Motor neuron (in vitro differentiated cells): ENCODE measurements at regions not wholly inside any gene's neighbourhood (a gene's known extent, or its start where the extent isn't known, plus 50 kb on each side); places are given as distances from the start of the nearest gene placed in this dataset.

Experiments used
- ATAC-seq, 8 experiments: fragments of 200-7000 bp; cut with Tn5 transposase; replicated peaks in 6 of 8; 2 replicates each; pipeline ENCODE4 v1.8.0; 2021; ENCODE audit warnings: mild to moderate bottlenecking in 8 of 8, moderate library complexity in 8 of 8
- H3K27ac ChIP-seq, 2 donors: fragments of 250-450 bp; sonication (Bioruptor Pico); 2 replicates each; pipeline ENCODE4 v1.9.0; 2021; ENCODE audit warnings: antibody characterized with exemption in 2 of 2, mild to moderate bottlenecking in 2 of 2, moderate library complexity in 1 of 2
- H3K4me1 ChIP-seq, 2 donors: fragments of 250-450 bp; sonication (Bioruptor Pico); replicated peaks in 1 of 2; 2 replicates each; pipeline ENCODE4 v1.6.1; 2021; ENCODE audit warnings: antibody characterized with exemption in 2 of 2, mild to moderate bottlenecking in 2 of 2, moderate library complexity in 1 of 2
- H3K4me3 ChIP-seq, 5 donors: fragments of 250-450 bp; sonication (Bioruptor Pico); 2 replicates each; pipeline ENCODE4 v1.9.0; 2021; ENCODE audit warnings: antibody characterized with exemption in 5 of 5, mild to moderate bottlenecking in 5 of 5, moderate library complexity in 4 of 5
- WGBS, 10 experiments: fragments of 450-650 bp; shearing (Covaris generic); methylation state at CpG; one replicate each; pipeline ENCODE4 v1.0.0; 2022; 5-methylcytosine and 5-hydroxymethylcytosine counted together
- in situ Hi-C, 9 experiments: fragments of 400-800 bp; cut with MboI; loops; one replicate each; pipeline ENCODE4 v1.15.0; 2021; ENCODE audit warnings: low sequenced_read_pairs in 9 of 9, low pct_unique_long_range_greater_than_20kb in 2 of 9; ENCODE audit not compliant: unreplicated experiment in 9 of 9

DNA sequence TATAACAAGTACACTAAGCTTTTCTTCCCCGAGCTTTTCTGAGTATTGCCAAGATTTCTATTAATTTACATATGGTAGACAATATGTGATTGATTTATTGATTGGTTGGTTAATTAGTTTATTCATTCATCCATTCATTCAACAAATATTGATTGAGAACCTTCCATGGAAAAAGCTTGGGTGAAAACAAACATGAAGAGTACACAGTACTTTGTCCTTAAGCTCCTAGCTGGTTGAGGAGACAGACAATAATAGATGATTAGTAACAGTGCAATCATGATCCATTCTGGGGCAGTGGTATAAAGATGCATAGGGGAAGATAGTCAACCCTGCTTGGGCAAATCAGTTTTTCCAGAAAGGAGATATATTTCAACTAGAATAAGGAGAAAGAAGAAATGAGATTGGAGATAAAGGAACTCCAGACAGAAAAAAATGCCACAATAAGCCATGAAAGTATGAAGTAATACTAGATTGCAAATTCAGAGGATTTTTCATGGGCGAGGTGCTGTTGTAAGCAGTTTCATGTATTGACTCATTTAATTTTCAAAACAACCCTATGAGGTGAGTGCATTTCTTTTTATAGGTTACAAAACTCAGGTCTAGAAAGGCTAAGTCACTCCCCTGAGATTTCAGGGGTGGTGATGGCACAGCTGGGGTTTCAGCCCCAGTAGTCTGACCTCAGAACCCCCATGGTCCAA lies 129.5 kb downstream of the RND3 start:
- Histone ChIP-seq H3K27ac (no peak overlapping the region), H3K4me3 (no peak overlapping the region), H3K4me1 (peaks cover 5 to 8% of the 10 kb centered on the region in 2 donors)
- WGBS, 10 experiments, result 58 to 100% (median 80%) methylated on average over 1 to 2 of the region's 2 CpGs; no CpG with 5 or more reads in 1 of the 10 experiments
- peak in 3 of 8 experiments; percentile 57 to 77 (median 77) for ATAC-seq
- in situ Hi-C loops, result no loop called here

DNA sequence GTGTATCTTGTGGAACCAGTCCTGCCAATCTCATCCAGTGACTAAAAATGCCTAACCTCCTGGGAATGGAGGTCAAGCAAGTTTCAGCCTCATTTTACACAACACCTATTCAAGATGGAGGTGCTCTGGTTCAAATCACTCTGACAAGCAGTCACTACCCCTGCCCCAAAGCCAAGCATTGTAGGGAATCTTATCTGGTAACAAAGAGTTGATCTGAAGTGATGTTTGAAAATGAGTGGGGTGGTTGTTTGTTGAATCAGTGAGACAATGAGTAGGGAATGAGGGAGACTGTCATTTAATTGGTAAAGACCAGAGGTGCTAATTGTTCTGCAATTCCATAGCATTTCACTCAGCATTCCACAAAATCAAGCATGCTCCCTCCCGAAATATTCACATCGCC lies 132.0 kb downstream of the RND3 start:
- in situ Hi-C loops, result no loop called here
- 87 to 100% (median 100%) methylated on average over 1 to 2 of the region's 2 CpGs; no CpG with 5 or more reads in 4 of the 10 experiments for WGBS, 10 experiments

DNA sequence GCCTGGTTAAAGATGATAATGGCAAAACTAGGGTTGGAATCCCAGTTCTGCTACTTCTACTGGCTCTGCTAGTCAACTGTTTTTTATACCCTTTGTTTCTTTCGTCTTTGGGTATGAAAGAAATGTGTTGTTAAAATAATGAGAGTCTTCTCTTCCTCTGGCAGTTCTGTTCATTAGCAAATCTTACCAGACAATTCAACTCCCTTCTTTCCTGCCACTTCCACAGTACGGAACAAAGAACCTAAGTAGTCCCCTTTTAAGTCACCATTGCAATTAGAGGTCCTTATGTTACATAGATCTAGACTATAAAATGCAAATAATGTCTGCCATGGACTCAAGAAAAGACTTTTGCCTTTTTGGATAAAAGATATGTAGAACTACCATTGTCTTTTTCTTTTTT lies 134.1 kb downstream of the RND3 start:
- in situ Hi-C loops, result no loop called here
- ATAC-seq, result no peak
- no peak overlapping the region for H3K4me3 ChIP-seq
- no peak overlapping the region for H3K27ac ChIP-seq
- WGBS, 10 experiments, result 40 to 91% (median 66%) methylated on average over 1 to 2 of the region's 2 CpGs; no CpG with 5 or more reads in 2 of the 10 experiments
- H3K4me1 ChIP-seq, result peaks cover 3 to 11% of the 10 kb centered on the region in 2 donors

More for the DNA sequence above, 132.0 kb downstream of the RND3 start:
- H3K27ac ChIP-seq, result no peak overlapping the region
- no peak for ATAC-seq
- no peak overlapping the region for H3K4me3 ChIP-seq
- peaks cover 5 to 16% of the 10 kb centered on the region in 2 donors for H3K4me1 ChIP-seq

DNA sequence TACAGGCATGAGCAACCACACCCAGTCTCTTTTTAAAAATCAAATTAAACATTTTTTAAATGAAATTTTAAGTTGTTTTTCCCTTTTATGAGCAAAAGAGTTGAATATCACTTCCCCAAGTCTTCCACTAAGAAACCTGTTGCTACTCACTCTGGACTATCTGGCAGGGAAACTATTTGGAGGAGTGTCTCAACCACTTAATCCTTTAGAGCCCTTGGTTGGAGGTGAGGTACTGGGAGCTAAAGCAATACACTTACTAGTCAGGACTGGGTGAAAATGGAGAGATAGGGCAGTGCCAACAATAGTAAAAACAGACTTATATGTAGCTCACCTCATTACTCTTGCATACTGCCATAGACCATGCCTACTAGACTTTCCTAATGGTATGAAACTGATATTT lies 135.5 kb downstream of the RND3 start:
- peaks cover 11 to 19% of the 10 kb centered on the region in 2 donors for H3K4me1 ChIP-seq
- H3K27ac ChIP-seq, result no peak overlapping the region
- in situ Hi-C loops, result no loop called here
- H3K4me3 ChIP-seq, result no peak overlapping the region
- no peak for ATAC-seq

DNA sequence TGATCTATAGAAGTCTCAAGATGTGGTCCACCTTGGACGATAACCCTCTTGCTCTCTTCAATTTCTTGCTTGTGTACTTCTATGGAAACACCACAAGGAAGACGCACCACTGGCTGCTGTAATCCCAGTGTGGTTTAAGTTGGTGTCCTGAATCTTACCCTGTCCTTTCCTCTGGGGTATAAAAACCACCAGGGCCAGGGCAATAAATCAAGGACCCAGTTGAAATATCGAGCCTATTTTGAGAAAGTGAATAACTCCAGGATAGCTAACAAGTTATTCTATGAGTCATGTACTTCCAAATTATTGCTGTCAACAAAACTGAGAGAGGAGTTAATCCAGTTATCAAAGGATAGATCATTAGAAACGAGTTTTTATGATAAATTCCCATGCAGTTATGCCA lies 137.0 kb downstream of the RND3 start:
- Histone ChIP-seq H3K4me1 (peaks cover 15 to 20% of the 10 kb centered on the region in 2 donors), H3K4me3 (no peak overlapping the region), H3K27ac (no peak overlapping the region)
- in situ Hi-C loops, result no loop called here
- WGBS, 10 experiments, result 56 to 100% (median 82%) methylated on average over 1 to 4 of the region's 4 CpGs; no CpG with 5 or more reads in 1 of the 10 experiments
- ATAC-seq, result peak in 1 of 8 experiments; percentile 45

DNA sequence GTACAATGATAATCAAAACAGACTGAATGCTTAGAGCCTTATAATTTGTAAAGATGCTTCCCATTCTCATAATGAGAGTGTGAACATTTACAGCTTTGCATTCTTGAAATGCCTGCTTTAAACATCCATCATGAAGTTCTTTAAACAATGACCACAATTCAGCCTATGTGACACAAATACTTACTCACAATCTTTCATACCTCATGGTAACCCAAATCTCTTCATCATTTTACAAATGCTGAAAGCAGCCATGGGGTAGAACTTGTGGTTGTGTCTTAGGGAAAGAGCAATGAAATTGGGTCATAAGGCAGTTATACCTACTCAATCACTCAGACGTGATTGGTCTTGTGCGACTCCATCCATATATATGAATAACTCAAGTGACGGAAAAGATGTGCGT lies 140.7 kb downstream of the RND3 start:
- Histone ChIP-seq H3K4me3 (no peak overlapping the region), H3K4me1 (peaks cover 12 to 19% of the 10 kb centered on the region in 2 donors), H3K27ac (no peak overlapping the region)
- in situ Hi-C loops, result no loop called here
- 67 to 100% (median 100%) methylated on average over 1 to 4 of the region's 4 CpGs; no CpG with 5 or more reads in 4 of the 10 experiments for WGBS, 10 experiments
- no peak for ATAC-seq

DNA sequence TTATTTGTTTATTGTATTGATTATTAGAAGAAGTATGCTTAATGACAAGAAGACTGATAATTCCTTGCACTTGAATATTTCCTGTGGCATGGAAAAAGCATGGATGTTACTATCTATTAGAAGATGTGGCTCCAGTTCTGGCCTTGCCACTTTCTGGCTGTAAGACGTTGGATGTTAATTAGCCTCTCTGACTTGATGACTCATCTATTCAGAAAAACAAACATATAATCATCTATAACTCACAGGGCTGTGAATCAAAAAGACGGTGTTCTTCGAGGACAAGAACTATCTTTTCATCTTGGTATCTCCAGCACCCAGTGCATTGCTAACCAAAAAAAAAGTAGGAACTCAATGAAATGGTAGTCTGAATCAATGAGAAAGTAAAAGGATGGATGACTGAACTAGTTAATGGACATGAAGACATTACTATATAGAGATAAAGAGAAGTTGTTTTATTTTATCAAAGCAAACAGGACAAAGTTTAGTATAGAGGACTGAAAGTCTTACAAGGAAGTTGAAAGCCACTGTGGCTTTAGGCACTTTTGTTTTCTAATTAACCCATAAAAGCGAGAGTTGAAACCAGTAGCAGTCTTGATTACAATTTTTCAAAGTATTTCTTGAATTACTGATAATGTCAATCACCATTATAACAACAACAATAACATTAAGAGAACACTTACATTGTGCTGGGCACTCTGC lies 145.3 kb downstream of the RND3 start:
- WGBS, 10 experiments, result 63 to 100% (median 92%) methylated on average over 1 to 4 of the region's 4 CpGs
- peaks cover 3 to 11% of the 10 kb centered on the region in 2 donors for H3K4me1 ChIP-seq

DNA sequence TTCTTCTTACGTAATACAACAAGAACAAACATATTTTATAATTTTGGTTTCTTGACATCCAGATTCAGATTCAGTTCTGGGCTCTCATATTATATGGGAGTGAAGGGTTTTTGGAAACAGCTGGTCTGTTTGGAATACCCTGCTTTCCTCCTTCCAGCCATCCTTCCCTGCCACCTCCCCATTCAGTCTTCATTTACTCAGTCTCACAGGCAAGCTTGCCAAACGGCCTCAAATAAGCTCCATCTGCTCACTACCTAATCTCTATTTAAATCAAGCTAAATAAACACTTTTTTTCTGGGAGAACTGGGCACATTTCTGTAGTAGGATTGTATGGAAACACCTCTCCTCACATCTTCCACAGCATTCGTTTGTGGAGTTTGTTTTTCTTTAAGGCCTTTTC lies 147.5 kb downstream of the RND3 start:
- WGBS, 10 experiments, result 49 to 100% (median 79%) methylated on average over 1 to 3 of the region's 3 CpGs; no CpG with 5 or more reads in 1 of the 10 experiments
- Histone ChIP-seq H3K27ac (no peak overlapping the region), H3K4me1 (peaks cover 0 to 5% of the 10 kb centered on the region in 2 donors), H3K4me3 (no peak overlapping the region)
- ATAC-seq, result peak in 1 of 8 experiments; percentile 57
- in situ Hi-C loops, result no loop called here

More for the DNA sequence above, 145.3 kb downstream of the RND3 start:
- in situ Hi-C loops, result no loop called here
- peak in 4 of 8 experiments; percentile 23 to 39 (median 34) for ATAC-seq
- Histone ChIP-seq H3K4me3 (no peak overlapping the region), H3K27ac (no peak overlapping the region)

DNA sequence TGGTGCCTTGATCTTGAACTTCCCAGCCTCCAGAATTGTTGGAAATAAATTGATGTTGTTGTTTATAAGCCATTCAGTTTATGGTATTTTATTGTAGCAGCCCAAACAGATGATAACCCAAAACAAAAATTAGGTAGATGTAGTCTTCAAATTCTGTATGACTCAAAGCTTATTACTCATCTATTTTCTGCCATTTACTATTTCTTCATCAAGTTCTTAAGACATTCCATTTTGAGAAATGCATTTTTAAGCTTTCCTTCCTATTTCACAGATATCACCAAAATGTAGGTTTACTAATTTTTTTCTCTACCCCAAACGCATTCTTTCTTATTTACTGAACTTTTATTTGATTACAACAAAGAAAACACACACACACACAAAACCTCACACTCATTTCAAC lies 148.2 kb downstream of the RND3 start:
- ATAC-seq, result no peak
- H3K4me3 ChIP-seq, result no peak overlapping the region
- peaks cover 0 to 2% of the 10 kb centered on the region in 2 donors for H3K4me1 ChIP-seq
- in situ Hi-C loops, result no loop called here
- 39 to 100% (median 88%) methylated on average over 1 of the region's 1 CpG for WGBS, 10 experiments
- no peak overlapping the region for H3K27ac ChIP-seq

DNA sequence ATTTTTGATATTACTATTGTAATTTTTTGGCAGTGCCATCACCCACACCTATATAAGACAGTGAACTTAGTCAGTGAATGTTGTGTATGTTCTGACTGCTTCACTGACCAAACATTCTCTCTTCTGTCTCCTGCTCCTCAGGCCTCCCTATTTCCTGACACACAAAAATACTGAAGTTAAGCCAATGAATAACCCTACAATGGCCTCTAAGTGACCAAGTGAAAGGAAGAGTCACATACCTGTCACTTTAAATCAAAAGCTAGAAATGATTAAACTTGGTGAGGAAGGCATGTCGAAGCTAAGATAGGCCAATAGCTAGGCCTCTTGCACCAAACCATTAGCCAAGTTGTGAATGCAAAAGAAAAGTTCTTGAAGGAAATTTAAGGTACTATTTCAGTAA lies 151.9 kb downstream of the RND3 start:
- ATAC-seq, result no peak
- no peak overlapping the region for H3K4me3 ChIP-seq
- no peaks in the 10 kb centered on the region for H3K4me1 ChIP-seq
- 17 to 100% (median 50%) methylated on average over 1 of the region's 1 CpG; no CpG with 5 or more reads in 2 of the 10 experiments for WGBS, 10 experiments
- in situ Hi-C loops, result no loop called here
- H3K27ac ChIP-seq, result no peak overlapping the region

DNA sequence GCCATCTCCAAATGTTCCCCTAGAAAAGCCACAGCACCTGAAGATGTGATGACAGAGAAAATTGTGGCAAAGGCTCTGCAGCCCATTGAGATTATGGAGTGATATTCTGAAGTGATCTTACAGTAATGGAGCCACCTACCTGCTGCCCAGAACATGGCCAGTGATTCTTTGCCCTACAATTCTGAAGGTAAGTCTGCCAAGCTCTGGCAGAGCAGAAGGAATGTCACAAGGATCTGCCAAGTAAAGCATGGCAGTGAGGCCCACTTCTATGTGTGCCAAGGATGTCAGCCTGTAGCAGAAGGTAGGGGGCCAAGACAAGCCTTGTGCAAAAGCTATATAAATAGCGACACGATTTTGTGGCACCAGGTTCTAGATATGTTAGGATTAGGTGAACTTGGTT lies 155.1 kb downstream of the RND3 start:
- H3K27ac ChIP-seq, result no peak overlapping the region
- ATAC-seq, result no peak
- in situ Hi-C loops, result no loop called here
- no peak overlapping the region for H3K4me3 ChIP-seq
- WGBS, 10 experiments, result 72 to 100% (median 94%) methylated on average over 1 to 2 of the region's 2 CpGs; no CpG with 5 or more reads in 1 of the 10 experiments
- peaks cover 7 to 16% of the 10 kb centered on the region in 2 donors for H3K4me1 ChIP-seq

DNA sequence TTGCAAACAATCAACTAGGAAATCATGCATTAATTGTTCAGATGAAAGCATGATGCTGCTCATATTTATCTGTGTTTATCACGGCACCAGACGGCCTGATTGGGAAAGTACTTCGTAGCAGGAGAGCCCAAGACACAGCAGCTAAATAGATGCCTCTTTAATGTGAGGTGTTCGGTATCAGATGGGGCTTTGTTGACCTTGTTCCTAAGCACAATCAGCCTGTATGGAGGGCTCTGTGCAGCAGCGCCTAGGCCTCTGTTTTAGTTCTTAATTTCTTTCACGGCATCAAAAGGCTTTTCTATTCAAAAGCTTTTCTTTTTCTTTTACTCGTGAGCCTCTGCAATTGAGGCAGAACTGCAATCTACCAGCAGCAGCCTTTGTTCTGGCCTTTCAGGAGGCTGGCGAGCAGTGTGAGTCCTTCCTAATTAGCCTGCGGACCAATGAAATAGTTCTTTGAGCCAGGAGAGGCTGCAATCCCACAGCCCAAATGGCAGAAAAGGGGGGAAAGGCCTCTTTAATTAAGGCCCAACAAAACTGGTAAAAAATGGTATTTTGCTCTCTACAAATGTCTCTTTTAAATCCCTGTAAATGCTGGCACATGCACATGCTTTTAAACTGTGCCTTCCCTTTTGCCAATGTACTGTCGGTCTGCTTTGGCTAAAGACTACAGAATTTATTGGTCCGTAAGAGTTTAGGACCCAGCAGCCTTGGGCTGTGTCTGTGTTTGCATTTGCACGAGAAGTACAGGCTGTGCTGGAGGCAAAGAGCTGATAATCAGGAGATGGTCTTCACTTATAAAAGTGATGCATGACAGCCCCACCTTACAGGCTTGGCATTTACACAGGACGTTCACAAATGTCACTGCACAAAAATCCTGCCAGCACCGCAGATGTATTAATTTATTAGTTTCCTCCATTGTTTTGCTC lies 159.6 kb downstream of the RND3 start:
- 8 to 96% (median 20%) methylated on average over 5 to 13 of the region's 14 CpGs for WGBS, 10 experiments
- ATAC-seq, result peak in 6 of 8 experiments; percentile 26 to 90 (median 88)
- peak overlapping the region in 1 of 2 donors; percentile 46 for H3K27ac ChIP-seq
- in situ Hi-C loops, result no loop called here
- H3K4me1 ChIP-seq, result peaks cover 28 to 42% of the 10 kb centered on the region in 2 donors
- H3K4me3 ChIP-seq, result peak overlapping the region in 1 of 5 donors; percentile 3
